IPS DF 6.9 (cell line): ENCODE measurements at regions not wholly inside any gene's neighbourhood (a gene's known extent, or its start where the extent isn't known, plus 50 kb on each side); places are given as distances from the start of the nearest gene placed in this dataset.
A peak's percentile ranks its signal among the peaks of the same experiment; 100 is the strongest.
"Not testable (repeated sequence)": the region's sequence is repeated elsewhere in the genome, so short reads cannot be mapped to it uniquely, and the experiment has no call there.

Experiments
- DNase-seq: peaks from one replicate; pipeline ENCODE4 v3.0.0-alpha.2; 2013; ENCODE audit warnings: low read depth, low spot score
- H3K27ac ChIP-seq: one replicate; pipeline ENCODE4 v1.5.1; 2013; ENCODE audit warnings: low read length, control low read depth
- H3K27me3 ChIP-seq: 2 replicates; pipeline ENCODE4 v1.6.1; 2013; ENCODE audit warnings: mild to moderate bottlenecking, low read length; ENCODE audit not compliant: control insufficient read depth, insufficient read depth
- H3K36me3 ChIP-seq: 2 replicates; pipeline ENCODE4 v1.6.1; 2013; ENCODE audit warnings: low read length; ENCODE audit not compliant: control insufficient read depth, insufficient read depth
- H3K4me1 ChIP-seq: 2 replicates; pipeline ENCODE4 v1.6.1; 2013; ENCODE audit warnings: low read length; ENCODE audit not compliant: control insufficient read depth, insufficient read depth
- H3K4me3 ChIP-seq: 2 replicates; pipeline ENCODE4 v1.5.1; 2013; ENCODE audit warnings: mild to moderate bottlenecking, low read length
- H3K9me3 ChIP-seq: 2 replicates; pipeline ENCODE4 v1.6.1; 2013; ENCODE audit warnings: low read length, inconsistent platforms; ENCODE audit not compliant: control insufficient read depth, insufficient read depth
- WGBS: extraction: QIAGEN DNeasy Blood & Tissue Kit; methylation state at CpG from one replicate; pipeline ENCODE4 v1.1.7; 2013; ENCODE audit warnings: mixed read lengths, missing lambda C conversion rate; ENCODE audit not compliant: insufficient read length, insufficient coverage; 5-methylcytosine and 5-hydroxymethylcytosine counted together

- DNase-seq = no peak
- Histone ChIP-seq H3K36me3 (no peaks in the 10 kb centered on the region), H3K4me1 (no peaks in the 10 kb centered on the region), H3K9me3 (no peaks in the 10 kb centered on the region), H3K27ac (no peak overlapping the region), H3K27me3 (no peaks in the 10 kb centered on the region), H3K4me3 (no peak overlapping the region)
- no CpG with 5 or more reads among the region's 4 CpGs for WGBS
Measured at GRCh38 chr10:121675344-121675743, 77.1 kb upstream of the FGFR2 start.

GRCh38 chr10:121674885-121675284 is 76.6 kb upstream of the FGFR2 start:
- Histone ChIP-seq H3K27me3 (no peaks in the 10 kb centered on the region), H3K36me3 (no peaks in the 10 kb centered on the region), H3K27ac (no peak overlapping the region), H3K4me1 (no peaks in the 10 kb centered on the region), H3K4me3 (no peak overlapping the region), H3K9me3 (no peaks in the 10 kb centered on the region)
- WGBS = no CpG with 5 or more reads among the region's 4 CpGs
- no peak for DNase-seq

GRCh38 chr10:121672733-121673132 is 74.5 kb upstream of the FGFR2 start:
- Histone ChIP-seq H3K36me3 (no peaks in the 10 kb centered on the region), H3K4me3 (no peak overlapping the region), H3K27ac (no peak overlapping the region), H3K9me3 (no peaks in the 10 kb centered on the region), H3K27me3 (no peaks in the 10 kb centered on the region), H3K4me1 (peaks cover 2% of the 10 kb centered on the region; the same call in 1 of the 2 replicates)
- DNase-seq = no peak
- no CpG with 5 or more reads among the region's 9 CpGs for WGBS

GRCh38 chr10:121669840-121670239 is 71.6 kb upstream of the FGFR2 start:
- WGBS = no CpG with 5 or more reads among the region's 7 CpGs
- not testable (repeated sequence) for H3K4me1 ChIP-seq, H3K4me3 ChIP-seq, H3K36me3 ChIP-seq, H3K9me3 ChIP-seq, H3K27ac ChIP-seq, DNase-seq, H3K27me3 ChIP-seq

GRCh38 chr10:121669028-121669374 is 70.8 kb upstream of the FGFR2 start:
- Histone ChIP-seq H3K27me3 (no peaks in the 10 kb centered on the region), H3K27ac (no peak overlapping the region), H3K9me3 (no peaks in the 10 kb centered on the region), H3K4me1 (peaks cover 2% of the 10 kb centered on the region; the same call in 1 of the 2 replicates), H3K4me3 (no peak overlapping the region), H3K36me3 (no peaks in the 10 kb centered on the region)
- no peak for DNase-seq
- no CpG with 5 or more reads among the region's 6 CpGs for WGBS

- DNase-seq = peak; percentile 37
- Histone ChIP-seq H3K4me3 (no peak overlapping the region), H3K9me3 (no peaks in the 10 kb centered on the region), H3K27ac (no peak overlapping the region), H3K27me3 (no peaks in the 10 kb centered on the region), H3K36me3 (no peaks in the 10 kb centered on the region), H3K4me1 (peaks cover 2% of the 10 kb centered on the region; the same call in 1 of the 2 replicates)
- no CpG with 5 or more reads among the region's 9 CpGs for WGBS
Measured at GRCh38 chr10:121668314-121669027, 70.2 kb upstream of the FGFR2 start.

GRCh38 chr10:121667948-121668313 is 69.7 kb upstream of the FGFR2 start:
- Histone ChIP-seq H3K4me3 (no peak overlapping the region), H3K4me1 (peaks cover 2% of the 10 kb centered on the region; the same call in 1 of the 2 replicates), H3K27ac (no peak overlapping the region), H3K27me3 (no peaks in the 10 kb centered on the region), H3K9me3 (no peaks in the 10 kb centered on the region), H3K36me3 (no peaks in the 10 kb centered on the region)
- no CpG with 5 or more reads among the region's 3 CpGs for WGBS
- no peak for DNase-seq

GRCh38 chr10:121665809-121666208 is 67.6 kb upstream of the FGFR2 start:
- H3K27ac ChIP-seq = no peak overlapping the region
- no CpG with 5 or more reads among the region's 3 CpGs for WGBS
- DNase-seq = no peak
- H3K4me1 ChIP-seq = peaks cover 2% of the 10 kb centered on the region; the same call in 1 of the 2 replicates
- no peaks in the 10 kb centered on the region for H3K36me3 ChIP-seq
- no peaks in the 10 kb centered on the region for H3K9me3 ChIP-seq
- H3K4me3 ChIP-seq = no peak overlapping the region
- no peaks in the 10 kb centered on the region for H3K27me3 ChIP-seq

- Histone ChIP-seq H3K4me1 (peaks cover 2% of the 10 kb centered on the region; the same call in 1 of the 2 replicates), H3K4me3 (no peak overlapping the region), H3K36me3 (no peaks in the 10 kb centered on the region), H3K27me3 (no peaks in the 10 kb centered on the region), H3K9me3 (no peaks in the 10 kb centered on the region), H3K27ac (no peak overlapping the region)
- no peak for DNase-seq
- no CpG with 5 or more reads among the region's 2 CpGs for WGBS
Measured at GRCh38 chr10:121664671-121665070, 66.4 kb upstream of the FGFR2 start.

- H3K27me3 ChIP-seq = no peaks in the 10 kb centered on the region
- WGBS = no CpG with 5 or more reads among the region's 11 CpGs
- peak; percentile 75 for DNase-seq
Measured at GRCh38 chr10:121662945-121663917, 65.0 kb upstream of the FGFR2 start.

More at GRCh38 chr10:121662945-121663917, 65.0 kb upstream of the FGFR2 start:
- Histone ChIP-seq H3K4me1 (no peaks in the 10 kb centered on the region; the same call in 1 of the 2 replicates), H3K27ac (no peak overlapping the region), H3K4me3 (no peak overlapping the region), H3K36me3 (no peaks in the 10 kb centered on the region), H3K9me3 (no peaks in the 10 kb centered on the region)
